ENCODE measurements at regions not wholly inside any gene's neighbourhood (a gene's known extent, or its start where the extent isn't known, plus 50 kb on each side); places are given as distances from the start of the nearest gene placed in this dataset.
"Not testable (repeated sequence)": the region's sequence is repeated elsewhere in the genome, so short reads cannot be mapped to it uniquely, and the experiment has no call there.

- ChIA-PET POLR2A (no interaction called here), CTCF (no interaction called here)
Observed at GRCh38 chr2:215535125-215535668, 99.3 kb upstream of the FN1 start.

GRCh38 chr2:215533716-215534115, 97.8 kb upstream of the FN1 start:
- CTCF ChIA-PET; DNase-seq (ENCODE audit: low read depth); H3K4me3 ChIP-seq (ENCODE audit: low read depth, low read length); H3K27me3 ChIP-seq (ENCODE audit: control insufficient read depth, insufficient read depth, low read length); POLR2A ChIA-PET; H3K36me3 ChIP-seq (ENCODE audit: control insufficient read depth, insufficient read depth, low read length): not testable (repeated sequence)

More at GRCh38 chr2:215535125-215535668, 99.3 kb upstream of the FN1 start:
- Histone ChIP-seq H3K4me3 (ENCODE audit: low read depth, low read length) (no peak overlapping the region), H3K27me3 (ENCODE audit: control insufficient read depth, insufficient read depth, low read length) (no peaks in the 10 kb centered on the region), H3K36me3 (ENCODE audit: control insufficient read depth, insufficient read depth, low read length) (no peaks in the 10 kb centered on the region)
- TF ChIP-seq CTCF (IDR thresholded peaks at IDR 0.05; ENCODE audit: insufficient read depth, low read depth, low read length), result no peak
- peak; percentile 23 for DNase-seq (ENCODE audit: low read depth)

- ChIA-PET POLR2A (no interaction called here), CTCF (no interaction called here)
- no peak for TF ChIP-seq CTCF (IDR thresholded peaks at IDR 0.05; ENCODE audit: insufficient read depth, low read depth, low read length)
- Histone ChIP-seq H3K27me3 (ENCODE audit: control insufficient read depth, insufficient read depth, low read length) (no peaks in the 10 kb centered on the region), H3K4me3 (ENCODE audit: low read depth, low read length) (no peak overlapping the region), H3K36me3 (ENCODE audit: control insufficient read depth, insufficient read depth, low read length) (no peaks in the 10 kb centered on the region)
- no peak for DNase-seq (ENCODE audit: low read depth)
Observed at GRCh38 chr2:215532844-215533243, 97.0 kb upstream of the FN1 start.

- H3K36me3 ChIP-seq (ENCODE audit: control insufficient read depth, insufficient read depth, low read length), result no peaks in the 10 kb centered on the region
- CTCF ChIA-PET, result no interaction called here
Observed at GRCh38 chr2:215531284-215531683, 95.4 kb upstream of the FN1 start.

DNA sequence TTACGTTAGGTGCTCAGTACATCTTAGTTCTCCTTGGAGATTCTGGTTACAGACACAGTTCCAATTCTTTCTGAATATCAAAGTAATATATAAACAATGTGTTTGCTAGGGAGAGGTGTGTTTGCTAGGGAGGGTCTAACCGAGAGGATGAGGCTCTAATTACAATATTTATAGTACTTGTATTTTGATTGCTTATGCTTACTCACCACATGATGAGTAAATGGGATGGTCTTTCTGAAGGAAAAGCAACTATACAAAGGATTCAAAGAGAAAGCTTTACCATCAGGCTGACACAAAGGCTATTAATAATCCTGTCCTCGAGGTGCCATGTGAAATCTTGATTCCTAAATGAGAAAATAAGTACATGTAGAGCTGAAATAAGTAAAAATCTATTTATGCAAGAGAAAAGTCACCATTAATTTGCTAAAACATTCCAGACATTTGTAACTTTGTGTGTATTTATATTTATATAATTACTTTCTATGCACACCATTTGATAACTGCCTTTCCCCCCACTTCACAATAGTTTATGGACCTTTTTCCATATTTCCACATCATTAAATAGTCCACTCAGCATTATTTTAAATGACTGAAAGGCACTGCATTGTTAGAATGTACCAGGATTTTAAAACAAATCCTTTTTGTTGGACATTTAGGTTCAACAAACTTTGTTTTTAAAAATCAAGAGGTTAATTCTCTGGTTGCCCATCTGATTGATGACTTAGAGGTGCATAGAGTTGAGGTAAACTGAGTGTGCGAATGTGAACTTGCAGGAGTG, 94.5 kb upstream of the FN1 start:
- DNase-seq (ENCODE audit: low read depth), result no peak
- TF ChIP-seq CTCF (IDR thresholded peaks at IDR 0.05; ENCODE audit: insufficient read depth, low read depth, low read length), result no peak
- no peak overlapping the region for H3K4me3 ChIP-seq (ENCODE audit: low read depth, low read length)
- H3K27me3 ChIP-seq (ENCODE audit: control insufficient read depth, insufficient read depth, low read length), result no peaks in the 10 kb centered on the region
- POLR2A ChIA-PET, result no interaction called here
- CTCF ChIA-PET, result interaction anchor here (1.5 kb wide), 1 partner anchor 11 kb away, joined by 3 read pairs; no protein-coding TSS in a partner anchor
- no peaks in the 10 kb centered on the region for H3K36me3 ChIP-seq (ENCODE audit: control insufficient read depth, insufficient read depth, low read length)

More at GRCh38 chr2:215531284-215531683, 95.4 kb upstream of the FN1 start:
- DNase-seq (ENCODE audit: low read depth), result no peak
- TF ChIP-seq CTCF (IDR thresholded peaks at IDR 0.05; ENCODE audit: insufficient read depth, low read depth, low read length), result no peak
- POLR2A ChIA-PET, result no interaction called here
- H3K4me3 ChIP-seq (ENCODE audit: low read depth, low read length), result no peak overlapping the region
- H3K27me3 ChIP-seq (ENCODE audit: control insufficient read depth, insufficient read depth, low read length), result no peaks in the 10 kb centered on the region

Data from BJ (cell line).